ENCODE measurements at regions not wholly inside any gene's neighbourhood (a gene's known extent, or its start where the extent isn't known, plus 50 kb on each side); places are given as distances from the start of the nearest gene placed in this dataset.

- TF ChIP-seq KDM1A (IDR thresholded peaks at IDR 0.05; ENCODE audit: borderline replicate concordance, low read length): no peak
- no peak for TF ChIP-seq KDM4A (IDR thresholded peaks at IDR 0.05; ENCODE audit: low read depth, low read length, severe bottlenecking)
Observed at GRCh38 chr10:80805343-80806020, 267.8 kb downstream of the SH2D4B start (continued).
